Mammary epithelial cell (primary cell): ENCODE measurements at regions not wholly inside any gene's neighbourhood (a gene's known extent, or its start where the extent isn't known, plus 50 kb on each side); places are given as distances from the start of the nearest gene placed in this dataset.

ENCODE experiments used
- EZH2 ChIP-seq: IDR thresholded peaks from 2 replicates; pipeline ENCODE4 v1.6.1; 2012; ENCODE audit warnings: low read length, inconsistent platforms, borderline replicate concordance
- TF ChIP-seq, protein P1 (sequence below), 2 donors: IDR thresholded peaks in 1 of 2; conservative IDR thresholded peaks in 1 of 2; 2 replicates each; pipeline ENCODE4 v1.5.1; 2011 to 2012; ENCODE audit warnings: inconsistent platforms in 2 of 2, low read length in 2 of 2, mild to moderate bottlenecking in 2 of 2, control low read depth in 1 of 2, low read depth in 1 of 2; ENCODE audit not compliant: insufficient read depth in 1 of 2; ENCODE audit errors: extremely low read depth in 1 of 2

DNA sequence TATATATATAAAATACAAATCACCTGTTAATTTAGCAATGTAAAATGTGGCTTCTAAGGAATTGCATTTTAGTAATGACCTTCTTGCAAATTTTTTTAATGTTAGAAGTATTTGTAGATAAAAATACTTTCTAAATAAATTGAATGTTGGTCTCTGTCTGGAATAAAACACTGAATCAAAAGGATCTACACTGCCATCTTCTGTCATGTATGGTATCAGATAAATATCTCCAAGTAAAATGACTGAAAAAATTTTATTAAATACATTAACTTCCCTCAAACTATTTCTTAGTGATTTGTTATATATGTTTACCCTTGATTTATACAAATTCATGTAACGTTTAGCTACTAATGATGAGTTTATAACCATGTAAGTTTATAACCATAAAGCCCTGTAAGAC, 2029.3 kb downstream of the MRPL39 start:
- TF ChIP-seq, protein P1, sequence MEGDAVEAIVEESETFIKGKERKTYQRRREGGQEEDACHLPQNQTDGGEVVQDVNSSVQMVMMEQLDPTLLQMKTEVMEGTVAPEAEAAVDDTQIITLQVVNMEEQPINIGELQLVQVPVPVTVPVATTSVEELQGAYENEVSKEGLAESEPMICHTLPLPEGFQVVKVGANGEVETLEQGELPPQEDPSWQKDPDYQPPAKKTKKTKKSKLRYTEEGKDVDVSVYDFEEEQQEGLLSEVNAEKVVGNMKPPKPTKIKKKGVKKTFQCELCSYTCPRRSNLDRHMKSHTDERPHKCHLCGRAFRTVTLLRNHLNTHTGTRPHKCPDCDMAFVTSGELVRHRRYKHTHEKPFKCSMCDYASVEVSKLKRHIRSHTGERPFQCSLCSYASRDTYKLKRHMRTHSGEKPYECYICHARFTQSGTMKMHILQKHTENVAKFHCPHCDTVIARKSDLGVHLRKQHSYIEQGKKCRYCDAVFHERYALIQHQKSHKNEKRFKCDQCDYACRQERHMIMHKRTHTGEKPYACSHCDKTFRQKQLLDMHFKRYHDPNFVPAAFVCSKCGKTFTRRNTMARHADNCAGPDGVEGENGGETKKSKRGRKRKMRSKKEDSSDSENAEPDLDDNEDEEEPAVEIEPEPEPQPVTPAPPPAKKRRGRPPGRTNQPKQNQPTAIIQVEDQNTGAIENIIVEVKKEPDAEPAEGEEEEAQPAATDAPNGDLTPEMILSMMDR (conservative IDR thresholded peaks at IDR 0.05 in 1 of 2, IDR thresholded peaks at IDR 0.05 in 1 of 2; ENCODE audit: extremely low read depth in 1 of 2, insufficient read depth in 1 of 2, low read depth in 1 of 2, low read length in 2 of 2) = no peak
- no peak for TF ChIP-seq EZH2
